ENCODE measurements at regions not wholly inside any gene's neighbourhood (a gene's known extent, or its start where the extent isn't known, plus 50 kb on each side); places are given as distances from the start of the nearest gene placed in this dataset.

- Histone ChIP-seq H3K36me3 (no peaks in the 10 kb centered on the region), H3K9me3 (no peaks in the 10 kb centered on the region), H3K4me1 (no peaks in the 10 kb centered on the region), H3K27me3 (no peaks in the 10 kb centered on the region), H3K27ac (no peak overlapping the region), H3K4me3 (no peak overlapping the region)
- TF ChIP-seq POLR2A (IDR thresholded peaks at IDR 0.05) (no peak), CTCF (IDR thresholded peaks at IDR 0.05) (no peak)
- intact Hi-C loops (cut with DNase I; ENCODE audit: low total_unique reads), result no loop called here
- no peak for DNase-seq
Measured at GRCh38 chr10:53256623-53257022, 484.0 kb upstream of the MBL2 start.

GRCh38 chr10:53255661-53256205 lies 483.1 kb upstream of the MBL2 start:
- Histone ChIP-seq H3K4me1 (no peaks in the 10 kb centered on the region), H3K9me3 (no peaks in the 10 kb centered on the region), H3K36me3 (no peaks in the 10 kb centered on the region), H3K4me3 (no peak overlapping the region), H3K27ac (no peak overlapping the region), H3K27me3 (no peaks in the 10 kb centered on the region)
- no peak for TF ChIP-seq POLR2A (IDR thresholded peaks at IDR 0.05)
- no peak for TF ChIP-seq CTCF (IDR thresholded peaks at IDR 0.05)
- DNase-seq, result no peak
- intact Hi-C loops (cut with DNase I; ENCODE audit: low total_unique reads), result no loop called here

GRCh38 chr10:53253221-53253620 lies 480.6 kb upstream of the MBL2 start:
- no peaks in the 10 kb centered on the region for H3K36me3 ChIP-seq
- intact Hi-C loops (cut with DNase I; ENCODE audit: low total_unique reads), result no loop called here

GRCh38 chr10:53239873-53240272 lies 467.3 kb upstream of the MBL2 start:
- Histone ChIP-seq H3K9me3 (no peaks in the 10 kb centered on the region), H3K27ac (no peak overlapping the region), H3K27me3 (no peaks in the 10 kb centered on the region), H3K4me1 (no peaks in the 10 kb centered on the region), H3K4me3 (no peak overlapping the region), H3K36me3 (no peaks in the 10 kb centered on the region)
- intact Hi-C loops (cut with DNase I; ENCODE audit: low total_unique reads), result no loop called here
- no peak for DNase-seq
- TF ChIP-seq CTCF (IDR thresholded peaks at IDR 0.05) (no peak), POLR2A (IDR thresholded peaks at IDR 0.05) (no peak)

More at GRCh38 chr10:53253221-53253620, 480.6 kb upstream of the MBL2 start:
- TF ChIP-seq CTCF (IDR thresholded peaks at IDR 0.05) (no peak), POLR2A (IDR thresholded peaks at IDR 0.05) (no peak)
- Histone ChIP-seq H3K9me3 (no peaks in the 10 kb centered on the region), H3K27me3 (no peaks in the 10 kb centered on the region), H3K4me3 (no peak overlapping the region), H3K4me1 (no peaks in the 10 kb centered on the region), H3K27ac (no peak overlapping the region)
- DNase-seq, result no peak

- no peak for TF ChIP-seq POLR2A (IDR thresholded peaks at IDR 0.05)
- TF ChIP-seq CTCF (IDR thresholded peaks at IDR 0.05), result no peak
- no peaks in the 10 kb centered on the region for H3K9me3 ChIP-seq
- H3K4me1 ChIP-seq, result no peaks in the 10 kb centered on the region
- DNase-seq, result no peak
- no peaks in the 10 kb centered on the region for H3K36me3 ChIP-seq
- no peak overlapping the region for H3K27ac ChIP-seq
- intact Hi-C loops (cut with DNase I; ENCODE audit: low total_unique reads), result no loop called here
- H3K4me3 ChIP-seq, result no peak overlapping the region
- no peaks in the 10 kb centered on the region for H3K27me3 ChIP-seq
Measured at GRCh38 chr10:53236941-53237340, 464.4 kb upstream of the MBL2 start.
